Caco-2 (cell line): ENCODE measurements at regions not wholly inside any gene's neighbourhood (a gene's known extent, or its start where the extent isn't known, plus 50 kb on each side); places are given as distances from the start of the nearest gene placed in this dataset.

ENCODE experiments used
- BruUV-seq: library from RNA; stranded (reverse); fragments of 400-500 nt; replicated peaks from 2 replicates; lab custom pipeline; 2021; lab: Mats Ljungman, UMichigan
- CTCF ChIA-PET: fragments of 300-600 bp; sonication (Branson Sonifier 250); formaldehyde crosslinking; loops from one replicate; lab custom pipeline; 2022; ENCODE audit warnings: antibody characterized with exemption; lab: Charles Lee
- POLR2A ChIA-PET: fragments of 300-600 bp; sonication (Branson Sonifier 250); formaldehyde crosslinking; loops from one replicate; lab custom pipeline; 2022; ENCODE audit warnings: antibody characterized with exemption; lab: Charles Lee
- DNase-seq, 2 experiments: peaks; one replicate each; pipeline versions ENCODE4 v3.0.0 to v3.0.0-alpha.2; 2020 to 2022
- H3K27me3 ChIP-seq: replicated peaks from 2 replicates; pipeline ENCODE4 v1.6.0; 2011; ENCODE audit warnings: low read length; ENCODE audit not compliant: control insufficient read depth, insufficient read depth
- H3K36me3 ChIP-seq: 2 replicates; pipeline ENCODE4 v1.5.1; 2011; ENCODE audit warnings: low read length; ENCODE audit not compliant: control insufficient read depth, insufficient read depth
- H3K4me1 ChIP-seq: fragments of 250-450 bp; sonication (Bioruptor Pico); 2 replicates; pipeline ENCODE4 v1.5.1; 2020; ENCODE audit warnings: mild to moderate bottlenecking
- H3K4me3 ChIP-seq: 2 replicates; pipeline ENCODE4 v1.5.1; 2011; ENCODE audit warnings: low read depth, mild to moderate bottlenecking, control low read depth, low read length
- H3K9me3 ChIP-seq: fragments of 250-450 bp; sonication (Bioruptor Pico); 2 replicates; pipeline ENCODE4 v1.5.1; 2020; ENCODE audit warnings: mild to moderate bottlenecking, moderate library complexity
- H3K27ac Mint-ChIP-seq: one replicate; pipeline ENCODE4 v1.8.0; 2022; ENCODE audit warnings: mixed read lengths; ENCODE audit not compliant: unreplicated experiment
- H3K27me3 Mint-ChIP-seq: one replicate; pipeline ENCODE4 v1.8.0; 2022; ENCODE audit warnings: mixed read lengths; ENCODE audit not compliant: insufficient read depth, unreplicated experiment
- H3K36me3 Mint-ChIP-seq: one replicate; pipeline ENCODE4 v1.8.0; 2022; ENCODE audit warnings: mild to moderate bottlenecking, mixed read lengths; ENCODE audit not compliant: insufficient read depth, unreplicated experiment
- H3K4me1 Mint-ChIP-seq: one replicate; pipeline ENCODE4 v1.8.0; 2022; ENCODE audit warnings: low read depth, mixed read lengths; ENCODE audit not compliant: unreplicated experiment
- H3K4me3 Mint-ChIP-seq: one replicate; pipeline ENCODE4 v1.8.0; 2022; ENCODE audit warnings: mild to moderate bottlenecking, moderate library complexity, mixed read lengths; ENCODE audit not compliant: unreplicated experiment
- H3K9me3 Mint-ChIP-seq: one replicate; pipeline ENCODE4 v1.8.0; 2022; ENCODE audit warnings: mixed read lengths; ENCODE audit not compliant: unreplicated experiment
- intact Hi-C: fragments of 100-400 bp; cut with micrococcal nuclease; formaldehyde crosslinking; loops from one replicate; pipeline ENCODE4 v1.10.0; 2022; ENCODE audit not compliant: unreplicated experiment
- TF ChIP-seq, protein P1 (sequence below), 2 experiments: fragments of 200-600 bp in 1 of 2; IDR thresholded peaks; 1 replicate in 1 of 2; 2 replicates in 1 of 2; pipeline versions ENCODE4 v1.5.1 to v1.8.0; 2011 to 2022; ENCODE audit warnings: antibody characterized with exemption in 1 of 2, control low read depth in 1 of 2, inconsistent platforms in 1 of 2, low read depth in 1 of 2, low read length in 1 of 2, mild to moderate bottlenecking in 1 of 2, moderate library complexity in 1 of 2; ENCODE audit not compliant: insufficient read depth in 1 of 2, severe bottlenecking in 1 of 2, unreplicated experiment in 1 of 2

DNA sequence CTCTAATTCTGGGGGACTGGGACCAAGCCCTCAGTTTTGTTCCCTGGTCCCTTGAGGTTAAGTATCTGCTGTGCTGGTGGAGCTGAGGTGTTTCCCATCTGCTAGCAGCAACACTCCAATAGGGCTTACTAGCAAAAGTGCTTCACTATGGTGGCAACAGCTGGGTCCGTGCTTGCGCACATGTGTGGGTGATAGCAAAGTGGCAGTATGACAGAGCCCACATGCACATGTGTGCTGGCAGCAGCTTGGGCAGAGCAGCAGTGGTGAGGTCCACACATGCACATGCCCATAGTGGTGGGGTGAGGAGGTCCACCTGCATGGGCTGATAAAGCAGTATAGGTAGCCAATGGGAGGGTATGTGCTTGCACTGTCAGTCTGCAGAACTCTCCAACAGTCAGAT lies 1723.7 kb downstream of the SUCLG1 start:
- TF ChIP-seq, protein P1, sequence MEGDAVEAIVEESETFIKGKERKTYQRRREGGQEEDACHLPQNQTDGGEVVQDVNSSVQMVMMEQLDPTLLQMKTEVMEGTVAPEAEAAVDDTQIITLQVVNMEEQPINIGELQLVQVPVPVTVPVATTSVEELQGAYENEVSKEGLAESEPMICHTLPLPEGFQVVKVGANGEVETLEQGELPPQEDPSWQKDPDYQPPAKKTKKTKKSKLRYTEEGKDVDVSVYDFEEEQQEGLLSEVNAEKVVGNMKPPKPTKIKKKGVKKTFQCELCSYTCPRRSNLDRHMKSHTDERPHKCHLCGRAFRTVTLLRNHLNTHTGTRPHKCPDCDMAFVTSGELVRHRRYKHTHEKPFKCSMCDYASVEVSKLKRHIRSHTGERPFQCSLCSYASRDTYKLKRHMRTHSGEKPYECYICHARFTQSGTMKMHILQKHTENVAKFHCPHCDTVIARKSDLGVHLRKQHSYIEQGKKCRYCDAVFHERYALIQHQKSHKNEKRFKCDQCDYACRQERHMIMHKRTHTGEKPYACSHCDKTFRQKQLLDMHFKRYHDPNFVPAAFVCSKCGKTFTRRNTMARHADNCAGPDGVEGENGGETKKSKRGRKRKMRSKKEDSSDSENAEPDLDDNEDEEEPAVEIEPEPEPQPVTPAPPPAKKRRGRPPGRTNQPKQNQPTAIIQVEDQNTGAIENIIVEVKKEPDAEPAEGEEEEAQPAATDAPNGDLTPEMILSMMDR (IDR thresholded peaks at IDR 0.05; ENCODE audit: insufficient read depth in 1 of 2, low read depth in 1 of 2, low read length in 1 of 2, severe bottlenecking in 1 of 2, unreplicated experiment in 1 of 2) = no peak
- ChIA-PET POLR2A (no interaction called here), CTCF (no interaction called here)
- intact Hi-C loops = no loop called here
- no peak overlapping the region for H3K4me3 ChIP-seq
- no peaks in the 10 kb centered on the region for H3K36me3 ChIP-seq
- no peak for DNase-seq
- no TSS peak for BruUV-seq
- H3K27me3 ChIP-seq = no peaks in the 10 kb centered on the region
- H3K27me3 Mint-ChIP-seq = no peaks in the 10 kb centered on the region
- no peaks in the 10 kb centered on the region for H3K9me3 Mint-ChIP-seq
- no peak overlapping the region for H3K4me3 Mint-ChIP-seq
- H3K36me3 Mint-ChIP-seq = no peaks in the 10 kb centered on the region
- no peaks in the 10 kb centered on the region for H3K9me3 ChIP-seq
- no peaks in the 10 kb centered on the region for H3K4me1 ChIP-seq
- no peaks in the 10 kb centered on the region for H3K4me1 Mint-ChIP-seq
- H3K27ac Mint-ChIP-seq = no peak overlapping the region

- no TSS peak for BruUV-seq
- no peaks in the 10 kb centered on the region for H3K36me3 Mint-ChIP-seq
- TF ChIP-seq, protein P1 (IDR thresholded peaks at IDR 0.05; ENCODE audit: insufficient read depth in 1 of 2, low read depth in 1 of 2, low read length in 1 of 2, severe bottlenecking in 1 of 2, unreplicated experiment in 1 of 2) = no peak
Measured at GRCh38 chr2:82731824-82732223, 1727.3 kb downstream of the SUCLG1 start.

GRCh38 chr2:82730811-82731210 lies 1728.3 kb downstream of the SUCLG1 start:
- H3K27me3 ChIP-seq = no peaks in the 10 kb centered on the region
- POLR2A ChIA-PET = no interaction called here
- no peaks in the 10 kb centered on the region for H3K36me3 ChIP-seq
- Mint-ChIP-seq H3K4me1 (no peaks in the 10 kb centered on the region), H3K9me3 (no peaks in the 10 kb centered on the region), H3K36me3 (no peaks in the 10 kb centered on the region), H3K27me3 (no peaks in the 10 kb centered on the region), H3K4me3 (no peak overlapping the region), H3K27ac (no peak overlapping the region)
- CTCF ChIA-PET = no interaction called here
- no peaks in the 10 kb centered on the region for H3K4me1 ChIP-seq
- no peaks in the 10 kb centered on the region for H3K9me3 ChIP-seq
- no TSS peak for BruUV-seq
- no peak overlapping the region for H3K4me3 ChIP-seq
- no peak for DNase-seq
- intact Hi-C loops = no loop called here
- TF ChIP-seq, protein P1 (IDR thresholded peaks at IDR 0.05; ENCODE audit: insufficient read depth in 1 of 2, low read depth in 1 of 2, low read length in 1 of 2, severe bottlenecking in 1 of 2, unreplicated experiment in 1 of 2) = no peak

More at GRCh38 chr2:82731824-82732223, 1727.3 kb downstream of the SUCLG1 start:
- no peak overlapping the region for H3K4me3 ChIP-seq
- H3K27me3 ChIP-seq = no peaks in the 10 kb centered on the region
- Mint-ChIP-seq H3K27me3 (no peaks in the 10 kb centered on the region), H3K4me3 (no peak overlapping the region), H3K27ac (no peak overlapping the region), H3K9me3 (no peaks in the 10 kb centered on the region), H3K4me1 (no peaks in the 10 kb centered on the region)
- DNase-seq = no peak
- H3K36me3 ChIP-seq = no peaks in the 10 kb centered on the region
- intact Hi-C loops = no loop called here
- no peaks in the 10 kb centered on the region for H3K9me3 ChIP-seq
- H3K4me1 ChIP-seq = no peaks in the 10 kb centered on the region
- POLR2A ChIA-PET = no interaction called here
- CTCF ChIA-PET = no interaction called here
